ENCODE measurements at regions not wholly inside any gene's neighbourhood (a gene's known extent, or its start where the extent isn't known, plus 50 kb on each side); places are given as distances from the start of the nearest gene placed in this dataset. TPM values are rescaled to one million over a fixed set of nuclear protein-coding genes. Genes with fewer than 3 reads are reported as not detected.

GRCh38 chr21:20944139-20944538, 54.1 kb upstream of the NCAM2 start:
- Histone ChIP-seq H3K4me1 (no peaks in the 10 kb centered on the region), H3K4me3 (no peak overlapping the region), H3K9me3 (no peaks in the 10 kb centered on the region), H3K27ac (no peak overlapping the region), H3K27me3 (no peaks in the 10 kb centered on the region), H3K36me3 (no peaks in the 10 kb centered on the region)
- DNase-seq (no peak), ATAC-seq (no peak)
- intact Hi-C loops (cut with DNase I) = no loop called here
- no peak for TF ChIP-seq CTCF (IDR thresholded peaks at IDR 0.05)

- H3K36me3 ChIP-seq = no peaks in the 10 kb centered on the region
- no peaks in the 10 kb centered on the region for H3K9me3 ChIP-seq
- H3K27ac ChIP-seq = no peak overlapping the region
- H3K4me1 ChIP-seq = no peaks in the 10 kb centered on the region
- intact Hi-C loops (cut with DNase I) = no loop called here
- DNase-seq (no peak), ATAC-seq (no peak)
- H3K27me3 ChIP-seq = no peaks in the 10 kb centered on the region
- no peak for TF ChIP-seq CTCF (IDR thresholded peaks at IDR 0.05)
- H3K4me3 ChIP-seq = no peak overlapping the region
These were observed 51.5 kb upstream of the NCAM2 start for GRCh38 chr21:20946701-20947100.

Small RNA genes lying in the stretch of these regions (microRNA-seq; reads per million reads assigned to microRNA genes)
- not detected for gene MIR548X (ENCODE audit: borderline microRNAs expressed)
